ENCODE measurements at regions not wholly inside any gene's neighbourhood (a gene's known extent, or its start where the extent isn't known, plus 50 kb on each side); places are given as distances from the start of the nearest gene placed in this dataset.

DNA sequence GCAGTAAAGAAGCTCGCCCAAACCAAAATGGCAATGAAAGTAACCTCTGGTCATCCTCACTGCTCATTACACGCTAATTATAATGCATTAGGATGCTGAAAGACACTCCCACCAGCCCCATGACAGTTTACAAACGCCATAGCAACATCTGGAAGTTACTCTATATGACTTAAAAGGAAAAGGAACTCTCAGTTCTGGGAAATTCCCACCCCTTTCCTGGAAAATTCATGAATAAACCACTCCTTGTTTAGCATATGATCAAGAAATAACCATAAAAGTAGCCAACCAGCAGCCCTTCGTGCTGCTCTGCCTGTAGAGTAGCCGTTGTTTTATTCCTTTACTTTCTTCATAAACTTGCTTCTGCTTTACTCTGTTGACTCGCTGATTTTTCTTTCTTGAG is 164.6 kb downstream of the SMAD6 start:
- TF ChIP-seq ZNF384 (IDR thresholded peaks at IDR 0.05) (no peak), FOXK2 (IDR thresholded peaks at IDR 0.05) (no peak), HDGF (IDR thresholded peaks at IDR 0.05; ENCODE audit: borderline replicate concordance) (no peak), BHLHE40 (IDR thresholded peaks at IDR 0.05; ENCODE audit: borderline replicate concordance) (no peak), FOXA1 (IDR thresholded peaks at IDR 0.05) (no peak), SP1 (IDR thresholded peaks at IDR 0.05) (no peak)
